NCI-H2227 (cell line): ENCODE measurements at regions not wholly inside any gene's neighbourhood (a gene's known extent, or its start where the extent isn't known, plus 50 kb on each side); places are given as distances from the start of the nearest gene placed in this dataset.
"Not testable (repeated sequence)": the region's sequence is repeated elsewhere in the genome, so short reads cannot be mapped to it uniquely, and the experiment has no call there.

Source experiments
- DNase-seq: peaks from one replicate; lab custom pipeline; 2025; ENCODE audit not compliant: unreplicated experiment; lab: John Stamatoyannopoulos, UW

DNA sequence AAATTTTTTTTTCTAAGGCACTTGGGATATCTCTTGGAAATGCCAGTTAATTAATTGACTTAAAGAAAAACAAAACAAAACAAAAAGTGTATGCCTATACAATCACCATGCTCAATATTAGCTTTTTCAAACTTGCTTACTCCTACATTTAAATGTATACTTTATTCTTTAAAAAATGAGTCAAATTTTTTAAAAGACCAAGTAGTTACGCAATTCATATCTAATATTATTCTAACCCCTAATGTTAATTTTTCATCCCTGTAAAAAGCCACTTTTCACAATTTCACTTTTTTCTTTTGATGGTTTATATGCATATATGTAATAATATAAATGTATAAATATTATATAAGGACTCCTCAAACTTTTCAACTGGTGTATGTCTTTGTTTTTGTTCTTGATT, 211.2 kb downstream of the PRDM9 start:
- DNase-seq: no peak

DNA sequence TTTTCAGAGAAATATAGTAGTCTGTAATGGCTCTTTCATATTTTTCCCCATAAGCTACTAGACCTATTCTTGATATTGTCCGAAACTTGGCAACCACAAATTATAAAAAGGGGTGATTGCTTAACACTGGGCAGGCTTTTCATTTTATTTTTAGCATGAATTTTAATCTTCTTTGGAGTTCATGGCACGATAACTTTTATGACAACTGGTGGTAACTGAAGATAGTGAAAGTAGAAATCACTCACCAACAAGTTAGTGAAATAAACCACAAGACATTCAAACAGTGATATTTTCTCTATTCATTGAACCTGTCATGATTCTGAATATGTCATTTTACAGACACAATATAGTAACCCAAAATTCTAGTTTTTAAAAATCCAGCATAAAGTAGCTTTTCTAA, 213.9 kb downstream of the PRDM9 start:
- DNase-seq: no peak

DNA sequence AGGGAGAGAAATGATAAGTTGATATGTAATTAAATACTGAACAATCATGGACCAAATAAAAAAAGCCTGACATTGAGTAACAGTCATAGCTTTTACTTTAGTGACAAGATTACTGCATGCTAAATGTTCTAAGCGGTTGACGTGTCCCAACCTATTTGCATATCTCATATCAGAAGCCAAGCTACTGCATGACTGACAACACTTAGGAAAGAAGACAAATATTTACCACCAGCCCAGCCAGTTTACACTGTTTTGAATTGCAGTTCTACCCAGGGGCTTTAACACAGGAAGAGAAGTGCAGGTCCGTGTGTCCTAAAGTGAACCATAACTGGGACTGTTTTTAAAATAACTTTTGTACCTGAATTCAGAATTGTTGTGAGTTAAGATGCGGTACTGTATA, 219.9 kb downstream of the PRDM9 start:
- no peak for DNase-seq

DNA sequence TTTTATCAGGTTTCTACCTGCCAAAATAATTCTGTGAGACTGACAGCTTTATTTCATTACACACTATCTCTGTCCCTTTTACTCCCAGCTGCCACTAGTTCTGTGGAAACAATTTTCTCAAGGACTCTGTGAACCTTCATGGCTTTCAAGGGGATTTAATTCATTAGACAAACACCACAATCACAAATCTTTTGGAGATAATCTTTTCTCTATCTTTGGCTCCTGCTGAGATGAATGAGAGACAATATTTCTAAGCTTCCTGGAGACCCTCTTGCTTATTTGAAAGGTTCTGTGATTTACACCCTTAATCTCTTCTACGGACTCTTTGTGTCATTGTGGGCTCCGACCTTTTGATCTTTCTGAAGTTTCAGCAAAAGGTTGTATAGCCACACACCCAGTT, 222.6 kb downstream of the PRDM9 start:
- no peak for DNase-seq

DNA sequence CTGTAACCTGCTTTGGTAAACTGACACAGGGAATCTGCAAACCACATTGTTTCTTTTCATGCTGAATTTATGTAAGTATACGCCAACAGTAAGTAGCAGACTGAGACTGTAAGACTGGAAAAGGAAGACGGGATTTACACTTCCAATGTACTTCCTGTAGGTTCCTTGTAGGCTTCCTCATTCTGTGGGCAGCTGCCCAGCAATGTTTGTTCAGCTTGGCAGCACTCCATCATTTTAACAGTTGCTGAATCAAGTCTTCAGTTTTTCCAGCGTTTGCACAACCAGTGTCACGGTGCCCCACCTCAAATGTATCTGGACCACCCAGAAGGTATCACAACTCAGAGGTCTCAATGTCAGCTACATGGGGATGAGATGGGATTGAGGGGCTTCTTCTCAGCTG, 232.6 kb downstream of the PRDM9 start:
- DNase-seq: no peak

DNA sequence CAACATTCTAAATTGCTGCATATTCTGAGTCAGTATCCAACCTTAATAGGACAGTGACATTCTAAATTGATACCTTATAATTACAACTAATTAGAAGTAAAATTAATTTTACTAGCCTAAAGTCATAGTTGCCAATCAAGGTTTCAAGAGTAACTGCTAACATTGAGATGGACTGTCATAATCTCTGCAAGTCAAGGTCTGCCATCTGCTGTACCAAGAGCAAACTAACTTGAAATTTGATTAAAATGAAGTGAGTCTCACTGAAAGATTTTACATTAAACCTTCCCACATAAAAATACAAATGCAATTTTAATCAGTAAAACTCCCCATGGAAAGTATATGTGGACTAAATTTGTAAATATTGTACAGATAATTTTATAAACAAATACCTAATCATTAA, 235.3 kb downstream of the PRDM9 start:
- no peak for DNase-seq

DNA sequence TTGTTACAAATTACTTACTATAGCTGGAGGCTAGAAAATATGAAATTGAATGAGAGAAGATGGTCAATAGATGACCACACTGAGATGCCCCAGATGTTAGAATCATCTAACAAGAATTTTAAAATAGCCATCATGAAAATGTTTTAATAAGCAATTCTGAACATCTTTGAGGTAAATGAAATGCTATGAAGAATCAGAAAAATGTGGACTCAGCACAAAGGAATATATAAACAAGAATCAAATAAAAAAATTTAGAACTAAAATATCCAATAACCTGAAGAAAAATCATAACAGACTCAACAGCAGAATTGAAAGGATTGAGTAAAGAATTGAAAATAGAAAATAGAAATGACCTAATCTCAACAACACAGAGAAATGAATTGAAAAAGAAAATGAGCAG, 248.5 kb downstream of the PRDM9 start:
- DNase-seq: no peak

DNA sequence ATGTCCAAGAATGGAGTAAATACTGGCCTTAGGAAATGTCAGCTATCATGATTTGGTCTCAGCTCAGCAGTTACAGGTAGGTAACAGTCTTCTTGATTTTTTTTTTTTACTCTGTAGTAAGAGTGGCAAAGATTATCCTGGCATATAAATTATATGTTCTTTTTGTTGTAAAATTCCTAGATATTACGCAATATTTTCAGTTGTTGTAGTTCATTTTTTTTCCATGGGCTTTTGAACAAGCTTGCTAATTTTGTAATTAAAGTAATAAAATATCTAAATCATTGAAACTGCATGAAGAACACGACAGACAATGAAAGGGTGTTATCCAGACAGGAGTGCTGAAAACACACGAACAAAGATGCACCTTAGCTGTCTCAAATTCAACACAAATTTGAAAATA, 249.4 kb downstream of the PRDM9 start:
- no peak for DNase-seq

DNA sequence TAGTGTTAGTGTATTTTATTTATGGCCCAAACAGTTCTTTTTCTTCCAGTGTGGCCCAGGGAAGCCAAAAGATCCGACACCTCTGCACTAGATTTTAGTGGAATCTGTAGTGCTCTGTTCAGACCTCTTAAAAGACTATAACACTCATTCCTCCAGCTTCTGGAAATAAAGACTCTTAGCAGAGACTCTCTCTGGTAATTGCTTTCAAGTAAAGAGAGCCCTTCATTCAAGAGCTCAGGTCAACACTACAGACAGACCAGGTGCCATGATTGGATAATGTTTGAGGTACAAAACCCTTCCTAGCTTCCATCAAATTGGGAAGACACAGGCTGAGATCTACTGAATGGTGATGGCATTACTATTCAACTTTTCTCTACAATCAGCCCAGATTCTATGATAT, 255.8 kb downstream of the PRDM9 start:
- DNase-seq: no peak

DNA sequence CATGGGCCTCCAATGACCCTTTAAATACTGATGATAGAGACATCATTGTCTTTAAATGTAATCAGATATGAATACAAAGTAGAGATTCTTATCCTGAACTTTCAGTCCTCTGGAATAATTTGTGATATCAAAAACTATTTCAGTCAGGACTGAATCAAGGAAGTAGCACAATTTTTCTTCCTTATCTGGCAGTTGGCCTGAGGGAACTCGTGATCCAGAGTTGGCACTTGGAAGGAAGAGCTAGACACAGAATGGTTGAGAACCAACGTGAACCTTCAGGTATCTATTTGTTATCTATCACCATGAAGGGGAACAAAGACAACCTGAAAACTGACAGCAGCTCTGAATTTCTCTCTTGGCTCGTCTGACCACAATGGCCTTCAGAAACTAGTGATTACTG, 269.3 kb downstream of the PRDM9 start:
- no peak for DNase-seq

DNA sequence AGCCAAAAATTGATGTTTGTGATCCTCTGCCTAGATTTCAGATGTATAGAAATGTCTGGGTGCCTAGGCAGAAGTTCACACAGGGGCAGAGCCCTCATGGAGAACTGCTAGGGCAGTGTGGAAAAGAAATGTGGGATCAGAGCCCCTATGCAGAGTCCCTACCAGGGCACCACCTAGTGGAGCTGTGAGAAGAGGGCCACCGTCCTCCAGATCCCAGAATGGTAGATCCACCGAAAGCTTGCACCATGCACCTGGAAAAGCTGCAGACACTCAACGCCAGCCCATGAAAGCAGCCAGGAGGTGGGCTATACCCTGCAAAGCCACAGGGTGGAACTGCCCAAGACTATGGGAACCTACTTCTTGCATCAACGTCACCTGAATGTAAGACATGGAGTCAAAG, 292.9 kb downstream of the PRDM9 start:
- not testable (repeated sequence) for DNase-seq

DNA sequence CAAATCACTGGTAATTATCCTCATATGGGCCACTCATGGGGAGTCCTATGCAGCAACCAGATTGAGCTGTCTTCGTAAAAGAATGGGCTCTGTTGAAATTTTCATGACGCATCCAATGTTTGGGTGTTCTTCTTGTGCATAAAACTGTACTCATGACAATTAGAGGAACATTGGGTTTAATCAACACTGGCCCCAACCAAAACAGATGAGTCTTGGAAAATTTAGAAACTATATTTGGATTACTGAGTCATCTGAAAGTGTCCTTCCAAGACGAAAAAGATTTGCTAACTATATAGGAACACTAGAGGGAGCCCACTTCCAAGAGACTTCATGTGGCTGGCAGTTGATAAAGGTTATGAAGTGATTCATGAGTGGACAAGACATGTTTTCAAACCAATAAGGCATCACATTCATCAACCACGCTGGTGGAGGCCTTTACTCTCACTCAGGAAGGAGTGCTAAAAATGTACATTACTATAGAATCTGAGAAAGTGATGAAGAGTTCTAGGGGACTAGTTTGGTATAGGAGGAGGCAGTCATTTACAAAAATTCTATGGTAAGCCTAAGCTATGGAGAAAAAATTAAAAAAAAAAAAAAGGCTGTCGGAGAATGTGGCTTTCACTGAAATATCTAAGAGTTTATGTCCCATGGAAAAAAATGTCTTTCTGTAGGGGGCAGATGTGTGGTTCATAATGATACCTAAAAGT, 313.5 kb downstream of the PRDM9 start:
- peak; percentile 41 for DNase-seq

DNA sequence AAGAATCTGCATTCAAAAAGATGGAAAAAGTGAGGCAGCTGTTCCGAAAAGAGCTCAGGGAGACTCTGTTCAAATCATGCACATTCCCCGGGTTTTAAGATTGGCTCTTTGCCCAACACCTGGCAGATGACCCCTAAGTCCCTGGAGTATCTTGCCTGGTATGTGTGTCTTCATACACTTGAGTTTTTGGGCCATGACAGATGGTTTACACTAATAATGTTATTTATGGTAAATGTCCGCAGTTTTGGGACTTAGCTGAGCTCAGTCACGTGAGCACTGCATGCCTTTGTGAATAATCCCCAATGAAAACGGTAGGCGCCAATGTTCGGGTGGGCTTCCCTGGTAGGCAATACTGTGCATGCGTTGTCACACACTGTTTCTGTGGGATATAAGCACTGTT, 316.1 kb downstream of the PRDM9 start:
- DNase-seq: no peak

DNA sequence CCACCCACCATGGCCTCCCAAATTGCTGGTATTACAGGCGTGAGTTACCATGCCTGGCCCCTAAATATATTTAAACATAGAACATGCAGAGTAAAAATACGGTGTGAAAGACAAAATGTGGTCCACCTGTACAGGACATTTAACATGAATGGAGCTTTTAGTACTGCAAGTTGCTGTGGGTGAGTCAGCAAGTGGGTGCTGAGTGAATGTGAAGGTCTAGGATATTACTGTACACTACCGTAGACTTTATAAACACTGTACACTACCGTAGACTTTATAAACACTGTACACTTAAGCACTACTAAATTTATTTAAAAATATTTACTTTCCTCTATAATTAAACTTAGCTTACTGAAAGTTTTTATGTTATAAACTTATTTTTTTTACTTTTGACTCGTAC, 317.8 kb downstream of the PRDM9 start:
- no peak for DNase-seq

DNA sequence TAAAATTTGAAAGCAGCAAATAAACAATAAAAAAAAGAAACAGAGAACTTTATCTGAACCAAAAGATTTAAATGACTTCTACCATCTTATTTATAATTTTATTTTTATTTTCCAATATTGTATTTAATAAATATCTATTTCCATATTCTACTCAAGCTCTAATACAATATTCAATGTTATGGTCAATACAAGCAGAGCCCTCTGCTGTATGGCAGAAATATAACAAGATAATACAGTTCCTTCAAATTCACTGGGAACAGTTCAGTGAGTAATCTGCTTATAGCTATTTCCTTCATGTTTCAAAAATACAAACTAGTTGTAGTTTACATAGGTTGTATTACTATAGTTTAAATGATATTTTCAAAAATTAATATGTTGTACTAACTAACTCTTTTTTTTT, 332.7 kb downstream of the PRDM9 start:
- DNase-seq: no peak

DNA sequence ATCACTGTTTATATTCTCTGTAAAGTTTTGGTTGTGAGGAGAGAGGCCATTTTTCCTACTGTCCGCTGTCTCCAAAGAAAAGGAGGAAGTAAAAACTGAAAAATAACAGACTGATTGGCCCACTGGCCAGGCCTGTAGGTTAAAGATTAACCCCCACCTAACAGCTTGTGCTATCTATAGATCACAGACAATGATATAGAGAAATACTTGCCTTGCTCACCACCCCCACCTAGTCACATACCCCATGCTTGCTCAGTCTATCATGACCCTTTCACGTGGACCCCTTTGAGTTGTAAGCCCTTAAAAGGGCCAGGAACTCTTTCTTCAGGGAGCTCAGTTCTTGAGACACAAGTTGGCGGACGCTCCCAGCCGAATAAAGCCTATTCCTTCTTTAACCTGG, 357.4 kb downstream of the PRDM9 start:
- DNase-seq: no peak

DNA sequence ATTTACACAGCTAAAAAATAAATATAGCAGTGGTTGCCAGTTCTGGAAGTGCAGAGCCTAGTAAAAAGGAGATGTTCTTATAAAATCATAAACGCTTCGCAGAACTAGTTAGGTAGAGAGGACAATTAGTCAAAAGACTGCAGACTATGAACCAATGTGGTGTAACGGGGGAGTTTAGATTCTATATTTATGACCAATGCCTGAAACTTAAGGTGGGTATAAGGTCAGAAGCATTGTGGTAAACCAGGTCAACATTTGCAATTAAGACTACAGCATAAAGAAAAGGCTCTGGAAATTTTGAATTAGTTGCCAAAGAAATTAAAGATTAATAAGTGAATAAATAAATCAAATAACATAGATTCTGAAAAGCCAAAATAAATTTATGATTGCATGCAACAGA, 370.4 kb downstream of the PRDM9 start:
- DNase-seq: no peak

DNA sequence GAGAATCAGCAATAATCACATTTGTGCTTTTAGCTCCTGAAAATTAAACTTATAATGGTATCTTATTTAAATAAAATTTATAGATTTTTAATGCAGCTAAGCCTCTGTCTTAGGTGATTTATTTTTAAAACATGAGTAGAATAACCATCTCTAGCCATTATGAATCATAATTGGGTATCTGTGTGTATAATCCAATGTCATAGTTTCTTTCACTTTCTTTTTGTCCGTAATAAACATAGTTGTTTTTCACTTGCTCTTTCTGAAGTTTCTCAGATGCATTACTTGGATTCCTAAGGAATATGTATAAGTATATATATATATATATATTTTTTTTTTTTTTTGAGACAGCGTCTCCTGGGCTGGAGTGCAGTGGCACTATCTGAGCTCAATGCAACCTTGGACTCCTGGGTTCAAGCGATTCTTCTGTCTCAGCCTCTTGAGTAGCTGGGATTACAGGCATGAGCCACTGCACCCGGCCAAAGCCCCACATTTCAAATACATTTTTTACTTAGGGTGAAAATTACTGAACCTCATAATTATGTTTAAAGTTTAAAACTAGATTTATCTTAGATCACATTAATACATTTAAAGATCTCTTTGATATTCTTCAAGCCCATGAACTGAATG, 377.1 kb downstream of the PRDM9 start:
- no peak for DNase-seq

DNA sequence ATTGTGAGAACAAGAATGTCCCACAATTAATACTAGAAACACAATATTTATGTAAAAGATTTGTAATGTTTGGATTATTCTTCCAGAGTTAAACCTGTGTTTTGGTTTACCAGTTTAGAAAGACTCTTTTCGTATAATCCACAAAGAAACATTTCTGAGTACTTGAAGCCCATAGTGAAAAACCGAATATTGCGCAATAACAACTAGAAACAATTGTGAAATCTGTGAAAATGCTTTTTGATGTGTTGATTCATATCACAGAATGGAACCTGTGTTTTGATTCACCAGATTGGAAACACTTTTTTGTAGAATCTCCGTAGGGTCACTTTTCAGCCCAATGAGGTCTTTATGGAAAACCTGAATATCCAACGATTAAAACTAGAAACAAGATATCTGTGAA, 386.2 kb downstream of the PRDM9 start:
- DNase-seq: no peak

DNA sequence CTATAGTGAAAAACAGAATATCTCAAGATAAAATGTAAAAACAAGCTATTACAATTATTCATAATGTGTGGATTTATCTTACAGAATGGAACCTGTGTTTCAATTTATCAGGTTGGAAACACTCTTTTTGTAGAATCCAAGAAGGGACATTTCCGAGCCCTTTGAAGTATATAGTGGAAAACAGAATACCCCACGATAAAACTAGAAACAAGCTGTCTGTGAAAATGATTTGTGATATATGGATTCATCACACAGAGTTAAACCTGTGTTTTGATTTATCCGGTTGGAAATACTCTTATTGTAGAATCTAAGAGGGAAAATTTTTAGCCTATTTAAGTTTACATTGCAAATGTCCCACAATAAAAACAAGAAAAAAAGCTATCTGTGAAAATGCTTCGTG, 388.2 kb downstream of the PRDM9 start:
- no peak for DNase-seq

DNA sequence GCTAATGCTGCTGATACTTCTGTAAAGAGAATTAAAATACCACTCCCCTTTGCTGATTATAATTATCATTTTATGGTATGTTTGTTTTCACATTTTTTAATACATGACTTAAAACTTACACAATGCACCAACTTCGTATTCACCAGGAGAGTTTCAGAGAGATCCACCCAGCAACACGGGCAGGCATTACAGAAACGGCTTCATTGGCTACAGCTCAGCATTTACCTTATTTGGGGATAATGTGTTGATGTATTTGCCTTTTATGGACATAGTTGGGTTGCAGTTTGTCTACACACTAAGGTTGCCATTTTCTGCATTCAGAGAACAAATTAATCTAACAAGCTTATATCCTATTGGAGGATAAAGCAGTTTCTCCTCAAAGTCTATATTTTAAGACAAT, 423.6 kb downstream of the PRDM9 start:
- DNase-seq: no peak

DNA sequence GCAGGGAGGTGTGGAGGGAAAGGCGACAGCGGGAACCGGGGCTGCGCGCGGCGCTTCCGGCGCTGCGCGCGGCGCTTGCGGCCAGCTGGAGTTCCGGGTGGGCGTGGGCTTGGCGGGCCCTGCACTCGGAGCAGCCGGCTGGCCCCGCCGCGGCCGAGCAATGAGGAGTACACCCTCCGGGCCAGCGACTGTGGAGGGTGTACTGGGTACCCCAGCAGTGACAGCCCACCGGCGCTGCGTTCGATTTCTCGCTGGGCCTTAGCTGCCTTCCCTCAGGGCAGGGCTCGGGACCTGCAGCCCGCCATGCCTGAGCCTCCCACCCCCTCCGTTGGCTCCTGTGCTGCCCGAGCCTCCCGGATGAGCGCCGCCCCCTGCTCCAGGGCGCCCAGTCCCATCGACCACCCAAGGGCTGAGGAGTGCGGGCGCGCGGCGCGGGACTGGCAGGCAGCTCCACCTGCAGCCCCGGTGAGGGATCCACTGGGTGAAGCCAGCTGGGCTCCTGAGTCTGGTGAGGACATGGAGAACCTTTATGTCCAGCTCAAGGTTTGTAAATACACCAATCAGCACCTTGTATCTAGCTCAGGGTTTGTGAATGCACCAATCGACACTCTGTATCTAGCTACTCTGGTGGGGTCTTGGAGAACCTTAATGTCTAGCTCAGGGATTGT, 444.0 kb downstream of the PRDM9 start:
- peak; percentile 83 for DNase-seq

DNA sequence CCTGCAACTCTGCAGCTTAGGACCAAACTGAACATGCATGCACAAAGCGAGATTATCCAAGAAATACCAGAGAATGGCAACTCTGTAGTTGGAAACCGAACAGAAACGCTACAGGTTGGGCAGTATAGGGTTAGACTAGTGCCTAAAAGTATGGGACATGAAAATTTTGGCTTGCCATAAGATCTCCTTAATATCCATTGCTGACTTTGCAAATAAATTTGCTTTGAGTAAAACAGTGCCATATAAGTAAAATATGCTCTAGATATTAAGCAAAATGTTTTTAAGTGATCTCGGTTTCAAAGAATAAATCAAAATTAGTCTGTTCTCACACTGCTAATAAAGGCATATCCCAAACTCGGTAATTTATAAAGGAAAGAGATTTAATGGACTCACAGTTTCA, 456.0 kb downstream of the PRDM9 start:
- no peak for DNase-seq
